Sigmoid colon (tissue), 4 donors: ENCODE measurements at regions not wholly inside any gene's neighbourhood (a gene's known extent, or its start where the extent isn't known, plus 50 kb on each side); places are given as distances from the start of the nearest gene placed in this dataset.

Experiments used
- POLR2AphosphoS5 ChIP-seq, 4 donors: sonication (generic); formaldehyde crosslinking; IDR thresholded peaks; one replicate each; pipeline ENCODE4 v1.6.1; 2017; ENCODE audit warnings: antibody characterized with exemption in 4 of 4
- TF ChIP-seq, protein P1 (sequence below), 4 experiments: fragments of 450-650 bp in 3 of 4; fragments of 200-600 bp in 1 of 4; IDR thresholded peaks; one replicate each; pipeline ENCODE4 v1.5.1; 2016 to 2019; ENCODE audit warnings: antibody characterized with exemption in 4 of 4, mild to moderate bottlenecking in 3 of 4, moderate library complexity in 2 of 4

DNA sequence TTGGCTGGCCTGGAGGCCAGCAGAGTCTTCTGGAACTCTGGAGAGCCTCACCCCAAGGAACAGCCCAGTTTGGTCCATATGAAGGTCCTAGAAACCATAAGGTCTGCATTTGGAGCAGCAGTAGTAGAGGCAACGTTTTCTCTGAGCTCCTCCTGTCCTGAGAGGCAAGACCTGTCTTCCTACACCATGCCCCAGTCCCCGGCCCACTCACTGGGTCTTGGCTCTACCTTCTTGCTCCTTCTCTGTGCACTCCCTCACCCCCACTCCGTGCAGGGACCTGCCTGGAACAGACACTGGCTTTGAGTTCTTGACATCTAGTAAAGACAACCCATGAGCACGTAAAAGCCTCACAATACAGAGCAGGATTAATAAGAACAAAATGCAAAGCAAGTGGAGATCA is 76.6 kb downstream of the CHRD start:
- TF ChIP-seq, protein P1, sequence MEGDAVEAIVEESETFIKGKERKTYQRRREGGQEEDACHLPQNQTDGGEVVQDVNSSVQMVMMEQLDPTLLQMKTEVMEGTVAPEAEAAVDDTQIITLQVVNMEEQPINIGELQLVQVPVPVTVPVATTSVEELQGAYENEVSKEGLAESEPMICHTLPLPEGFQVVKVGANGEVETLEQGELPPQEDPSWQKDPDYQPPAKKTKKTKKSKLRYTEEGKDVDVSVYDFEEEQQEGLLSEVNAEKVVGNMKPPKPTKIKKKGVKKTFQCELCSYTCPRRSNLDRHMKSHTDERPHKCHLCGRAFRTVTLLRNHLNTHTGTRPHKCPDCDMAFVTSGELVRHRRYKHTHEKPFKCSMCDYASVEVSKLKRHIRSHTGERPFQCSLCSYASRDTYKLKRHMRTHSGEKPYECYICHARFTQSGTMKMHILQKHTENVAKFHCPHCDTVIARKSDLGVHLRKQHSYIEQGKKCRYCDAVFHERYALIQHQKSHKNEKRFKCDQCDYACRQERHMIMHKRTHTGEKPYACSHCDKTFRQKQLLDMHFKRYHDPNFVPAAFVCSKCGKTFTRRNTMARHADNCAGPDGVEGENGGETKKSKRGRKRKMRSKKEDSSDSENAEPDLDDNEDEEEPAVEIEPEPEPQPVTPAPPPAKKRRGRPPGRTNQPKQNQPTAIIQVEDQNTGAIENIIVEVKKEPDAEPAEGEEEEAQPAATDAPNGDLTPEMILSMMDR (IDR thresholded peaks at IDR 0.05) = no peak
- TF ChIP-seq POLR2AphosphoS5 (IDR thresholded peaks at IDR 0.05) = no peak
